ENCODE measurements at regions not wholly inside any gene's neighbourhood (a gene's known extent, or its start where the extent isn't known, plus 50 kb on each side); places are given as distances from the start of the nearest gene placed in this dataset.

DNA sequence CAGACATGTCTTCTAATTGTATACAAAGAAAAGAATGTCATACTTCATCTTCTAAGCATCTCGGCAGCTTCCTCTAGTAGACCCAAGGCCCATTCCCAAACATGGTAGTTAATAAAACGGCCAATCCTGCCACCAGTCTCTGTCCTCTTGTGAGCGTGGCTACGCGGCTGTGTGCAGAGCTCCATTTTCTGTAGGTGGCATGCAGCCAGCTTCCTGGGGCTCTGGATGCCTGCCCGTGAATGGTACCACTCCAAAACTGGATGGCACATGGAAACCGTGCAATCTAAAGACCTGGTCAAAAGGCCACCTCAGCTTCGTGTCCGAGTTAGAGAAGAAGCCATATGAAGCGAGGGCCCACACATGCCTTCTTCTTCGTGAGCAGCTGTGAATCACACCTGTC, 110.7 kb downstream of the SIPA1L2 start:
- DNase-seq (ENCODE audit: low read depth): no peak

DNA sequence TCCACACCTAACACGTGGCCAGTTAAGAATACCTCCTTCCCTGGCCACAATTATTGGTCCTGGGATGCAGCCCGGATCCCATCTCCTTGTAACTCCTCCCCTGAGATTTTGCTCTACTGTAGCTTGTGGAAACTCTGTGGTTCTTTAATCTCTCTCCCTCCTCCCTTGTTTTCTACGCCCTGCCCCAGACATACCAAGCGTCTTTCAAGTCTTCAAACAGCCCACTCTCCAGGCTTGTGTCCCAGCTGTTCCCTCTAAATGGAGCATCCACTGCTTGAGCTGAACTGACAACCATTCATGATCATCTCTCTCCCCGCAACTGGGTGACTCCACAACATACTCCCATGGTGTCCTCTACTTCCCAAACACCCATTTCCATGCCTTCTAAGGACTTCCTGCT, 111.6 kb downstream of the SIPA1L2 start:
- DNase-seq (ENCODE audit: low read depth): no peak

DNA sequence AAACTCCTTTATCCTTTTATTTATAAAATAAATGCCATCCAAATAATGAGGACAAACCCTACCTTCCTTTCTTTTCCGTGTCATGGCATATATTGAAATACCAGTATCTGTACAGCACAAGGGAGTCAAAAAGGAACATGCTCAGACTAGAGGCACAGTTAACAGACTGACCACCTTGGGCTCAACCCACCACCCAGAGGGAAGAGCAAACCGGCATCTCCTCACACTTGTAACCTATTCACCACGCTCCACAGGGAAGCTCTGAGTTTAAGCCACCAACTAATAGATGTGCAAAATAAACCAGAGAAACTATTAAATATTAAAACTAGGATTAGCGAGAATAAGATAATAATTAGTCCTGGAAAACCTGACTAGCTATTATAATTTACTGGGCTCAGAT, 112.7 kb downstream of the SIPA1L2 start:
- DNase-seq (ENCODE audit: low read depth): no peak

DNA sequence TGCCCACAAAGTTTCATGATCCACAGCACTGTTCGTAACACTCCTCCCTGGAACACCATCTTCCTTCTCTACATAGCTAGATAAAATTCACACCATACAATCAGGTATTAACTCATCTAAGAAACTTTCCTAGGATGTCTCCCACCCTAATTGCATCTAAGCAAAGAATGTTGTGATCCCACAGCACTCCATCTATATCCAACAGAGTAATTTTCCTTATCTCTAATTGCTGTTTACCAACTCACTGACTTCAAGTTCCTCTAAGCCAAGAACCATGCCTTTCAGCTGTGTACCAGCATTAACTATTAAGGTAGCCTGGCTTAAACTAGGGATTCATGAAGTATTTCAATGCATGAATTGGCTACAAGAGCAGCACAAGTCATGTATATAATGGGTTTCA, 114.2 kb downstream of the SIPA1L2 start:
- no peak for DNase-seq (ENCODE audit: low read depth)

DNA sequence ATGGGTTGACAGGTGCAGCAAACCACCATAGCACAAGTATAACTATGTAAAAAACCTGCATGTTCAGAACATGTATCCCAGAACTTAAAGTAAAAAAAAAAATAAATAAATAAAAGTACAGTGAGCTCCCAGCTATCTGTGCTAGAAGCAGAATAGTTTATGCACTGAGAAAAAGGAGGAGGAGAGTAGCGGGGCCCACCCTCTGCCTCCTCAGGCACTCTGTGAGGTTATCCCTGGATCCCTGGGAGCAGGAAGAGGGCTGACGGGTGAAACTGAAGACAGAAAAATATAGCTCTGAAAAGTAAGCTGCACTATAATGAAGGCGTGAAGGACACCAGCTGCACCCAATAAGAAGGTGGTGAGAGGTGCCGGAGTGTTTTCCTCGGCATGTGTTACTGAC, 117.2 kb downstream of the SIPA1L2 start:
- no peak for DNase-seq (ENCODE audit: low read depth)

DNA sequence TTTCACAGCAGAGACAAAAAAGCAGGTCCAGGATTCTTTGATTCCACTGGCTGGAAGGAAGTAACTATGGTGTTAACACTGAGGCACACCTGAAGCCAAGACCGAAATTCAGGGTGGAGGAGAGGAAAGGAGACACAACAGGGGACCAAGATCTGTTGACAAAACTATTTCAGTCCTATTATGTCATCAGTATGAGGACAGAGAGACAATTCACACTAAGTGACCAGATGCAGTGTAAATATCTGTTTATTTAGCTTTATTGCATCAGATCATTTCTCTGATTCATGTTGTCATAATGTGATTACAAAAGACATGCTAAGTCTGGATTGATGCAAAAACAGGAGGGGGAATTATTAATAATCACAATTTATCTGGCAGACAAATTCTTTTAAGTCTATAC, 118.8 kb downstream of the SIPA1L2 start:
- DNase-seq (ENCODE audit: low read depth): no peak

DNA sequence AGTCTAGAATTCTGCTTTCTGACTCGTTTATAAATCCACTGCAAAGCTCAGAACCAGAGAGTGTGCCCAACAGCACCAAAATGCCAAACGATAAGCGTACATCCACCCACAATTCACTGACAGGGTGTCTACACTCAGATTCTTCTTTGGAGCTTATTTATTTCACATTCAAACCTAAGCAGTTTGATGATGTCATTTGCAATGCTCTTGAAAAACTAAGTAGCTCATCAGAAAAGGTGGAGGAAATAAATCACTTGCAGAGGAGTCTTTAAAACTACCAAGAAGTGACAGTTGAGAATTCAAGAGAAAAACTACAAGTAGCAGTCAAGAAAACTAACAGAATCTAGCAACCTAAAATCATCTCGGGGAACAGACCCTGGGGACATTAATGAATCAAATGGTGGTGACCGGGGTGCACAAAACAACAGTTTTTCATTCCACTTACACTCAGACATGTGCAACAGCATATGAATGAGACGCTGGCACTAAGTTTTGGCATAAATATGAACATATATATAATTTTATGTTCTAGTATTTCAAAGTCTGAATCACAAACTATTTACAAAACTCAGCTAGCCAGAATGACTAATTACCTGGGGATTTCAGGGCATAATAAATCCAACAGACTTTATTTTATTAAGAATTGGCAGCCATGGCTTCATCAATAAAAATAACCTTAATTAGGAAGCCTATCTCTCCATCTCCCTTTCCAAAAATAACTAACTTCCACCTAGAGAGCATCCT, 119.4 kb downstream of the SIPA1L2 start:
- DNase-seq (ENCODE audit: low read depth): no peak

DNA sequence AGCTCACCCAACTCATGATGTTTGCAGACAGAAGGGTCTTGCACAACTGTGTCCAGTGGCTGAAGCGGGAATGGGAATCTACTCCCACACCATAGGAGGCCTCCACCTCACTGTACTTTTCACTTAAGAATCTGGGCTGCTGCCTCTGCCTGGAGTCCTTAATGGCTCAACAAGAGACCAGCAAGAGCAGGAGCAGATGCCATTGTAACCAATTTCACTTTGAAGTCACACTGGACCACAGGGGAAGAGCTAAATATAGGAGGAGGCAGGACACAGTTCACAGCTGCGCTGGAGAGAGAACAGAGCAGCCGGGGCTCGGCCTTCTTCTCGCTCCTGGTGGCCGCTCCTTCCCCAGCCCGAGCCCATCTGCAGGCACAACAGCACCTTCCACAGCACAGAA, 120.4 kb downstream of the SIPA1L2 start:
- no peak for DNase-seq (ENCODE audit: low read depth)

DNA sequence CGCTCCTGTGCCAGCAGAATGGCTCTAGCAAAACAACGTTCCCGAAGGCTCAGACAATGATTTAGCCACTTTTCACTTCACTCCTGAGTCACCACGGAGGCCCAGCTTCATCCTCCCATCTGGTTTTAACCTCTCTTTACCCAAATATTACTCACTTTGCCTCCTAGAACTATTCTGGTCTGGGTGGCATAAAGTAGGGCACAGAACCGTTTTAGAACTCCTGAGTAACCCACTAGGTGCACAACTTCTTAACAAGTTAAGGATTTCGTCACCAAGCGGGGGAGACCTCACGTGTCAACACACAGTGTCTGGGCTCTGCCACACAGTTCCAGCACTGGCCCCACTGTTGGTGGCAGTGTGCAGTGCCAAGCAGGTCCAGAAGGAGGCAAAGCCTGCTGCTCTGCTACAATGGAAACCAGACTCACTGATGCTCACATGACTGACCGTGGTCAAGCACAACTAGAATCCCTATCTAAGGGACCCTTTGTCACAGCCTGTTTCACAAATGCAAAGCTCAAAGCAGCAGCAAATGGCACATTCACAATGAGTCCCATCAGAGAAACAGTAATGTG, 121.7 kb downstream of the SIPA1L2 start:
- DNase-seq (ENCODE audit: low read depth): no peak

DNA sequence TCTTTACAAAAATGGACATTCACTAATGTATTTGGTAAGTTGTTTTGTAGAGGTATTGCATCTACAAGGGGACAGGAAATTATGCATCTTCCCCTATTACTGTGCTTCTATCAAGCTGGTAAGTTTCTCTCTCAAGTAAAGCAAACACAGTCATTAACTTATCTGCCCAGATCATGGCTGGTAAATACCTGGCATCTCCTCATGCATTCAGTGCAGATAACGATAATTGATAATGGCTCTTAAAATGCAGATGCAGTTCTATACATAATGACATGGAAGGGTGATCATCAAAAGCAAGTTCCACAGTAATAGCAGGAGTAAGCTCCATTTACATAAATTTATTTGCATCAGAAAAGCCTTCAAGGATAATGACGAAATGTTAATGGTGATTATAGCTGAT, 122.4 kb downstream of the SIPA1L2 start:
- no peak for DNase-seq (ENCODE audit: low read depth)

DNA sequence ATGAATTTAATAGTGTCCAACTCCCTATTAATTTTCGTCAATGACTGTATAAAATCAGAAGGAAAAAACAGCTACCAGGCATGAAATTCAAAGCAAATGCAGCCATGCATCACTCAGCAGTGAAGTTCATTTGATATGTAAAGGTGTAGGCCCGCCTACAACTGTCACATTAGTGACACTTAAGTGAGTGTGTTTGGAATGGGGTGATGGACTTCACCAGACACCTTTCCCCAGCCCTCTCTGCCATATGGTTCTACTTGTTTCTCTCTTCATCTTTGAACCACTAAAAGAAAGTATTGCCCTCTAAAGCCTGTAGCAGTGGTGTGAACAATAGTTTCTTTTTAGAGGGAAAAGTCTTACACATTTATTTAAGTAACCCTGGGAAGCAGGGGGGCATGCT, 124.0 kb downstream of the SIPA1L2 start:
- no peak for DNase-seq (ENCODE audit: low read depth)

DNA sequence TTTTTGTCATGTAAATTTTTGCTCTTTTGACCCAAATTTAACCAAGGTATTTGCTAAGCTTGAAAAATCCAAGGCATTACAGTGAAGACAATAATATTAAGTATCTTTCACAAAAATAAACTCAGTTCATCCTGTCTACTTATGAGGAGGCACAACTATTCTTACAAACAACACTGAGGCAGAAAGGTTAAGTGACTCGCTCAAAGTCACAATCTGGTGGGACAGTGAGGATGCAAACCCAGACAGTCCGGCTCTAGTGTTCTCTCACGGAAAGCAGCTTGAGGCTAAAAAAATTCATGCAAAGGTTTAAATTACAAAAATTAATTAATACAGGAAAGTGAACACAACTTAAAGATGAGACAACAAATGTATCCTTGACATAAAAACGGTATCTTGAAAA, 125.3 kb downstream of the SIPA1L2 start:
- DNase-seq (ENCODE audit: low read depth): no peak

DNA sequence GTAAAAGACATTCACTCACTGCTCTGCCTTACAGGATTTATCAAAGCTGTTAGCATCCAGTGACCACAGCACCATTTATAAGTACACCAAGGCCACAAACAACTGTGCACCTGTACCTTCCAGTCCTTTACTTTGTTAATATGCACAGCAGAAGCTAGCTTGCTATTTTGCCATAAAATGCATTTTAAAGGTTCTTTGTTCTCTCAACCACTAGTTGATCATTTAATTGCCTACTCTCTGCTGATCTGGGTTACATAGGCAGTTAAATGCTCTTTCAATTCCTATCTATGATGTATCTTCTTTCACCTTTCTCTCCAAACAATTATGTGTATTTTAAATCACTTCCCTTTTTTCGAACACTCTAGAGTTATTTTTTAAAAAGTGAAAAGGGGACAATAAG, 126.4 kb downstream of the SIPA1L2 start:
- DNase-seq (ENCODE audit: low read depth): no peak

DNA sequence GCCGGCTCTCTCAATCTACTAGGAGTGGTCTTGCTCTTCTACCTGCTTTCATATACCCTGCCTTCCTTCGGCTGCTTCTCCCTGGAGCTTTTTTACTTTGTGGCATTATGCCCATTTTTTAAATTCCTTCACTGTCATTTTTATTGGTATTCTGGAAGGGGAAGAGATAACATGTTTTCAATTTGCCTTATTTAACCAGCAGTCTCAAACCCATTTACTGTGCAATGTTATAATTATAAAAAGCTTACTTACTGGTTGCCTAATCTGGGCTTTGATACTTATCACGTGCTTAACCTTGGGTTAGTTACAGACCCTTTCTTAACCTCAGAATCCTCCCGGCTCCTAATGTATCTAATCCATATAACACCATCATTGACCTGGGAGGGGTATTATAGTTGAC, 128.1 kb downstream of the SIPA1L2 start:
- no peak for DNase-seq (ENCODE audit: low read depth)

DNA sequence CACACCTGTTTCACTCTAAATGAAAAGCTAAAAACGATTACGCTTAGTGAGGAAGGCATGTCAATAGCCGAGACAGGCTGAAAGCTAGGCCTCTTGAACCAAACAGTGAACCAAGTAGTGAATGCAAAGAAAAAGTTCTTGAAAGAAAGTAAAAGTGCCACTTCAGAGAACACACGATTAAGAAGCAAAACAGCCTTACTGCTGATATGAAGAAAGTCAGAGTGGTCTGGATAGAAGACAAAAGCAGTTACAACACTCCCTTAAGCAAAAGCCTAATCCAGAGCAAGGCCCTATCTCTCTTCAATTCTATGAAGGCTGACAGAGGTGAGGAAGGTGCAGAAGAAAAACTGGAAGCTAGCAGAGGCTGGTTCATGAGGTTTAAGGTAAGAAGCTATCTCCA, 130.7 kb downstream of the SIPA1L2 start:
- DNase-seq (ENCODE audit: low read depth): no peak

DNA sequence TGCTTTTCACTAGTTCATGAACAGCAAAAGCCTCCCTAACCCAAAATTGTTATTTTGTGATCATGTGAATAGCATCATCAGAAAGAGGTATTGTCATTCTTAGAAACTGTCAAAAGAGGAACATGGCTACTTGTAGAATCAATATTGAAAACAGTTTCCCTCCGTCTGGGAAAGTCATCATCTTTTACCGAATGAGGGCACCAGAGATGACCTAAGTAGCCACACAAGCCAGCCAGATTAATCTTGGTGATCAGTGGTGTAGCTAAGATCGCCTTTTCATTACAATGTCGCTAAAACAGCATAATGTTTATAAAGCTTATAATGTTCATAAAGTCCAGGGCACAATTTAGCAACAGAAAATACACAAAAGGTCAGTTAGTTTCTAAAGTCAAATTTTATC, 136.1 kb downstream of the SIPA1L2 start:
- no peak for DNase-seq (ENCODE audit: low read depth)

DNA sequence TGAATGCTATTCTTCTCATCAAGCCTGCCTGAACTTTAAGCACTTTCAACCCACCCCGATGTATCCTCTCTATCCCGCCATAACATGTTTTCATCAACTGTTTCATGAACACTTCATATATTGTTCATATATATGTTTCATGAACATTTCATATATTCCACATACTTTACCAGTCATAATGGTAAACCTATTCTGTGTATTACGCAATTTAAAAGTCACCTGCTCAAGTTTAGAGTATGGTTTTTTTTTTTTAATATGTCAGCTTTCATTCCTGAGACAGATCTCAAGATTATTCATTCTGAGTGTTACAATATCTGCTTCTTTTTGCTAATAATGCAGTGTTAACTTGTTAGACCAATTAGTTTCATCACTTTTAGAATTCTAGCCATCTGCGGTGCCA, 140.7 kb downstream of the SIPA1L2 start:
- no peak for DNase-seq (ENCODE audit: low read depth)

DNA sequence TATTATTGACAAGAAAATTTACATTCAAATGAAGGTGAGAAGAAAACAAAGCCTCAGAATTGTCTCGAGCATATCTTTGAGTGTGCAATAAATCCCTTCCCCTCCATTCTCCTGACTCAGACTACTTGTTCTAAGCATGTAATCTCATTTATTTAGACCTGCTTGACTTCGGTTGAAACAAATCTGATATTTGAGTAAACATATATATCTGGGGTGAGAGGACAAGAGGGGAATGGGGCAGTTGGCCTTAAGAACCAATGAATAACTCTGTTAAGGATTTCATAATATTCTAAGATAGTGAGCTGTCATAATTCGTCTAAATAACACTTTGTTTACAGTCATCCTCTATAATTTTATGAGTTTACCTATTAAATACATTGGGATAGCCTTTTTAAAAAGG, 142.7 kb downstream of the SIPA1L2 start:
- DNase-seq (ENCODE audit: low read depth): no peak

DNA sequence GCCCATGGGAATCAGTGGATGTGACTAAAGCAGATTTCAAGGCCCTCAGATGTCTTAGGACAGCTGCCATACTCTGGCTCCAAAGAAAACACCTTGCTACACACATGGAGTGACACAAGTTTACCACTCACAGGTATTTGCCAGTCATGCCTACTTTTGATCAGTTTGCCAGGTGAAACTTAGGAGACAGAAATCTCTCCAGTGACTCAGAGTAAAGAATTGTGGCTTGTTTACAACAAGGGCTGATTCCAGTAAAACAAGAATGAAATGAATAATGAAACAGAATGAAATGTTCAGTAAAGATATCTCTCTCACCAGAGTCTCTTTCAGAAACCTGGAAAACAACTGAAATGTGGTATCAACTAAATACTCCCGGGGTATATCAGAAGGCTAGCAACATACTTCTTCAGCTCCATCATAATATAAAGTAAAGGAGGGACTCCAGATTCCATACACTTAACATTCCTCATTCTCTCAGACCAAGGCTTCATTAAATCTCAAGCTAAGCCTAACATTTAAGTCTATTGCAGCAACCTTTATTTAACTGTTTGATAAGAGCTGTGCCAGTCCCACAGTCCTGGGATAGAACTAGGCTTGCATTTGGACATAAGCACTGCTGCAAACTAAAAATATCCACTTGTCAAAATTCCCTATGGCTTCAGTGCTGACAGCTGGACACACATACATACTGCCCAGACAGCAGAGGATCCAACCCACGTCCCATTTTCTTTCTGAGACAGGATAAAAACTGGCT, 143.3 kb downstream of the SIPA1L2 start:
- DNase-seq (ENCODE audit: low read depth): no peak

DNA sequence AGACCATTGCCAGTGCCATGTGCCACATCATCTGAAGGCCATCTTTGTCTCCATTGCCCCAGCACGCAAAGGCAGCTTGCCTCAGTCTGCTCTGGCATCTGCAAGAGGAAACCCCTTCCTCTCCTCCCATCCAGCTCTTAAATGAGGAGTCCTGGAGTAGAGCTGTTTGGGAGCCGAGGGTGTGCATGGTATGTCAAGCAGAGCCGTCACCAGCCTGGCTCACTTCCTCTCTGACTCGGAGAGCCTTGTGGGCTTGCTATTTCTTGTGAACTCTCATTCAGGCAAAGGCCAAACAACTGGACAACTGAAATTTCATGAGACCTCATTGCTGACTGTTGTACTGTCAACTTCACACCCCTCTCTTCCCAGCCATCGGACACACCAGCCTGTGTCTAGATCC, 143.9 kb downstream of the SIPA1L2 start:
- DNase-seq (ENCODE audit: low read depth): no peak

DNA sequence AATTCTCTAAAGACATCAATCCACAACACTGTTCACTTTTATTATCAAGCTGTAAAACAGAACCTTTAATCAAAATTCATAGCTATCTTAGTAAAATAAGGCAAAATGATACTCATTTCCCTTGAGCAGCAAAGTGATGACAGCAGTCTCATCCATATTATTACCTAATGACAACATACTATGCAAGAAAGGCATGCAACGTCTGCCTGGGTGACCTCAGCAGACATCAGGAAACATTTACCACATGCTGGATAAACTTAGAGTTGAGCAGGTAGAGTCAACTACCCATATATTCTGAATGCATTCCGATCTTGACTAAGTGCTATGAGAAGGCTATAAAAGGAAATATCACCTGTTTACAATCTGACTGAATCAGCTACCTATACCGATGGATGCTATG, 145.1 kb downstream of the SIPA1L2 start:
- no peak for DNase-seq (ENCODE audit: low read depth)

DNA sequence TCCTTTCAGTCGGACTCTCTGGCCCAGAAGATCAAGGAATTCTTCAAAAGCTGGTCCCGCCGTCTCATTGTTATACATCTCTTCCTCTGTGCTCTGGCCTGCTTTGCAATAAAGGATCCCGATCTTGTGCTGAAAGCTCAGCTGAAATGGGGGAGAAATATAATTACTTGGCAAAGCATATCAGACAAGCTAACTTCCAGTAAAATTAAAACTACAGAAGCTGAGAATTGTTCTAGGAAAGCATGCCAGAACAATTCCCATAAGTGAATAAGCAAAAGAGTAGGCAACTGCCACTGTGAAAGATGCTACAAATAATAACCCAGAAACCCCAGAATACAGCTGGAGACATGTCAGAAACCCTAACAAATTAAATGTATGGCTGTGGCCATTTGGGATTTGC, 146.1 kb downstream of the SIPA1L2 start:
- DNase-seq (ENCODE audit: low read depth): no peak

DNA sequence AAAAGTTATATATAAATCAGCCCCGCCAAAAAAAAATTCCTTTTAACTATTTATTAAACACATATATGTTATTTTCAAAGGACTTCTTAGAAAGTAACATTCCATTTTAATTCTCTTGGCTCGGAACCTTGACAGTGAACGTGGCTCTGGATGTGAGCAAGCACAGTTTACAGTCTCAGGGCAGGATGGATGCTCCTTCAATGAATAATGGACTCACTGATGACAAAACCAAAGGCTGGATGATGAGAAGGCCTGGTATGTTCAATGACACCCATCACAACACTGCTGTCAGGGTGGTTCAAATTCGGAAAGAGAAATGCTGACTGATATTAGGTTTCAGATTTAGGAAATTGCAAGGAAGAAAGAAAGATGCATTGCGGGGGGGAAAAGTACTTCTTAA, 148.8 kb downstream of the SIPA1L2 start:
- DNase-seq (ENCODE audit: low read depth): no peak

DNA sequence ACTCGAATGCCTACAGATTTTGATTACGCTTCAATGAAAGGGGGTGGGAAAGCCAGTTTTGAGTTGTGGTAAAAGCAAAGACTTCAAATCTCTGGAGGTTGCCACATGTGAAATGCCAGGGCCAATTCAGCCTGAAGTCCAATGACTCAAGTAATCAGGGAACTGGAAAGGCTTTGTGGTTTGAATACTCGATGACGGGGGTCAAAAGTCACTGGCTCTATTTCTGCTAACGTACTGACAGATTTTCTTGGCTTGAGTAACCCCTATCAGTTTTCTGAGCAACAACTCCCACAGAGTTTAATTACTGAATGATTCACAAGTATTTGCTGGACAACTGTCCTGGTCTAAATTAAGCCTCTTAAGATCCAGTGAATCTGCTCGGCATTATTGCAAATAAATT, 152.2 kb downstream of the SIPA1L2 start:
- DNase-seq (ENCODE audit: low read depth): peak; percentile 74
